Stomach smooth muscle (tissue), 2 donors: ENCODE measurements at regions not wholly inside any gene's neighbourhood (a gene's known extent, or its start where the extent isn't known, plus 50 kb on each side); places are given as distances from the start of the nearest gene placed in this dataset.
"Not testable (repeated sequence)": the region's sequence is repeated elsewhere in the genome, so short reads cannot be mapped to it uniquely, and the experiment has no call there.

Experiments used
- H3K27ac ChIP-seq: one replicate; pipeline ENCODE4 v1.7.0; 2013; ENCODE audit warnings: mild to moderate bottlenecking, low read length, inconsistent platforms
- H3K27me3 ChIP-seq, 2 donors: one replicate each; pipeline ENCODE4 v1.7.0; 2013; ENCODE audit warnings: low read length in 2 of 2; ENCODE audit not compliant: insufficient read depth in 2 of 2, control insufficient read depth in 1 of 2
- H3K36me3 ChIP-seq, 2 donors: one replicate each; pipeline ENCODE4 v1.7.0; 2013; ENCODE audit warnings: low read length in 2 of 2; ENCODE audit not compliant: control insufficient read depth in 2 of 2, insufficient read depth in 2 of 2
- H3K4me1 ChIP-seq: one replicate; pipeline ENCODE4 v1.7.0; 2013; ENCODE audit warnings: low read length; ENCODE audit not compliant: control insufficient read depth, insufficient read depth
- H3K4me3 ChIP-seq, 2 donors: one replicate each; pipeline ENCODE4 v1.7.0; 2013; ENCODE audit warnings: low read length in 2 of 2
- H3K9ac ChIP-seq, 2 donors: one replicate each; pipeline ENCODE4 v1.7.0; 2013; ENCODE audit warnings: low read length in 2 of 2, mild to moderate bottlenecking in 1 of 2
- H3K9me3 ChIP-seq, 2 donors: one replicate each; pipeline ENCODE4 v1.7.0; 2013; ENCODE audit warnings: low read length in 2 of 2; ENCODE audit not compliant: control insufficient read depth in 2 of 2
- donor health status: healthy.
- donor health status: Pancreatic carcinoma.

- H3K9ac ChIP-seq, result no peak overlapping the region
- no peak overlapping the region for H3K27ac ChIP-seq
- no peaks in the 10 kb centered on the region for H3K36me3 ChIP-seq
- no peaks in the 10 kb centered on the region for H3K27me3 ChIP-seq
- H3K4me3 ChIP-seq, result no peak overlapping the region
- peaks cover 7 to 20% of the 10 kb centered on the region in 2 donors for H3K9me3 ChIP-seq
- H3K4me1 ChIP-seq, result no peaks in the 10 kb centered on the region
Measured at GRCh38 chr16:22712471-22712870, 101.5 kb upstream of the HS3ST2 start.

GRCh38 chr16:22718598-22718997, 95.4 kb upstream of the HS3ST2 start:
- not testable (repeated sequence) for H3K9ac ChIP-seq, H3K36me3 ChIP-seq

GRCh38 chr16:22719945-22720344, 94.0 kb upstream of the HS3ST2 start:
- Histone ChIP-seq H3K4me1 (no peaks in the 10 kb centered on the region), H3K36me3 (no peaks in the 10 kb centered on the region), H3K9ac (no peak overlapping the region), H3K27me3 (no peaks in the 10 kb centered on the region), H3K9me3 (no peaks in the 10 kb centered on the region), H3K4me3 (no peak overlapping the region), H3K27ac (no peak overlapping the region)

More at GRCh38 chr16:22718598-22718997, 95.4 kb upstream of the HS3ST2 start:
- H3K9me3 ChIP-seq, H3K4me1 ChIP-seq, H3K27me3 ChIP-seq, H3K27ac ChIP-seq, H3K4me3 ChIP-seq: not testable (repeated sequence)

GRCh38 chr16:22721511-22722100, 92.4 kb upstream of the HS3ST2 start:
- Histone ChIP-seq H3K4me1 (no peaks in the 10 kb centered on the region), H3K4me3 (no peak overlapping the region), H3K9me3 (no peaks in the 10 kb centered on the region), H3K36me3 (no peaks in the 10 kb centered on the region), H3K9ac (no peak overlapping the region), H3K27me3 (no peaks in the 10 kb centered on the region), H3K27ac (no peak overlapping the region)

GRCh38 chr16:22722551-22723541, 91.1 kb upstream of the HS3ST2 start:
- not testable (repeated sequence) for H3K4me3 ChIP-seq, H3K4me1 ChIP-seq, H3K27ac ChIP-seq, H3K9ac ChIP-seq, H3K36me3 ChIP-seq, H3K9me3 ChIP-seq, H3K27me3 ChIP-seq

GRCh38 chr16:22726868-22727267, 87.1 kb upstream of the HS3ST2 start:
- Histone ChIP-seq H3K4me1 (peaks cover 14% of the 10 kb centered on the region), H3K27ac (no peak overlapping the region), H3K9ac (no peak overlapping the region), H3K4me3 (no peak overlapping the region), H3K36me3 (no peaks in the 10 kb centered on the region), H3K9me3 (no peaks in the 10 kb centered on the region), H3K27me3 (no peaks in the 10 kb centered on the region)

- no peak overlapping the region for H3K4me3 ChIP-seq
- no peaks in the 10 kb centered on the region for H3K9me3 ChIP-seq
- H3K27me3 ChIP-seq, result no peaks in the 10 kb centered on the region
- H3K9ac ChIP-seq, result no peak overlapping the region
- H3K27ac ChIP-seq, result no peak overlapping the region
- H3K36me3 ChIP-seq, result no peaks in the 10 kb centered on the region
- H3K4me1 ChIP-seq, result peaks cover 14% of the 10 kb centered on the region
Measured at GRCh38 chr16:22727285-22728166, 86.4 kb upstream of the HS3ST2 start.

GRCh38 chr16:22728167-22728836, 85.7 kb upstream of the HS3ST2 start:
- Histone ChIP-seq H3K9me3 (no peaks in the 10 kb centered on the region), H3K9ac (no peak overlapping the region), H3K27ac (no peak overlapping the region), H3K4me3 (no peak overlapping the region), H3K27me3 (no peaks in the 10 kb centered on the region), H3K4me1 (peaks cover 14% of the 10 kb centered on the region), H3K36me3 (no peaks in the 10 kb centered on the region)

- no peaks in the 10 kb centered on the region for H3K27me3 ChIP-seq
- no peak overlapping the region for H3K27ac ChIP-seq
- peaks cover 14% of the 10 kb centered on the region for H3K4me1 ChIP-seq
- H3K9me3 ChIP-seq, result no peaks in the 10 kb centered on the region
- H3K9ac ChIP-seq, result no peak overlapping the region
- H3K4me3 ChIP-seq, result no peak overlapping the region
- no peaks in the 10 kb centered on the region for H3K36me3 ChIP-seq
Measured at GRCh38 chr16:22732400-22732799, 81.6 kb upstream of the HS3ST2 start.

GRCh38 chr16:22732959-22733358, 81.0 kb upstream of the HS3ST2 start:
- Histone ChIP-seq H3K4me3 (no peak overlapping the region), H3K9me3 (no peaks in the 10 kb centered on the region), H3K27me3 (no peaks in the 10 kb centered on the region), H3K27ac (no peak overlapping the region), H3K4me1 (peaks cover 12% of the 10 kb centered on the region), H3K36me3 (no peaks in the 10 kb centered on the region), H3K9ac (no peak overlapping the region)
